ENCODE measurements at regions not wholly inside any gene's neighbourhood (a gene's known extent, or its start where the extent isn't known, plus 50 kb on each side); places are given as distances from the start of the nearest gene placed in this dataset.

DNA sequence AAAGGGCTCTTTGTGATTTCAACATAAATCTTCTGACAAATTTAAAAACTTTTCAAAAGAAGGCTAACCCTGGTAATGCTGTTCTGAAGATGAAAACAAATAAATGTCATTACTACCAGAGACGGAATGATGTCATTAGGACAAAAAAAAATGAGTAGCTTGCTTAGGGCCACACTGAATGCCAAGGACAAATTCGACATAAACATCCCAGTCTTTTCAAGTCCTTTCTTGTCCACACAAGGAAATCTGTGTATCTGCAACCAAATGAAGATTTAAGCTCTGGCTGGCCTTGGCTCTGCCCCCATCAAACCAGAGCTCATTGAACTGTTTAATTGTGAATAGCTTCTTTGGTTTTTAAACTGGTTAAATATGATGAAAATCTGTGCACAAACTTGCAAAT, 592.7 kb downstream of the TLE1 start:
- Histone ChIP-seq H3K9me2 (replicated peaks; ENCODE audit: insufficient read depth, low read length) (no peaks in the 10 kb centered on the region), H2AFZ (ENCODE audit: low read length) (no peak overlapping the region), H3K9ac (ENCODE audit: low read length) (no peak overlapping the region), H3K36me3 (replicated peaks; ENCODE audit: insufficient read depth, low read length) (no peaks in the 10 kb centered on the region), H3K9me3 (replicated peaks; ENCODE audit: insufficient read depth, low read length) (no peaks in the 10 kb centered on the region; the same call in 1 of the 2 replicates), H3K4me2 (ENCODE audit: low read depth, low read length) (no peak overlapping the region), H3F3A (ENCODE audit: insufficient read depth, low read length) (no peaks in the 10 kb centered on the region), H3K79me2 (ENCODE audit: low read length) (no peaks in the 10 kb centered on the region), H4K20me1 (ENCODE audit: insufficient read depth, low read length) (no peaks in the 10 kb centered on the region), H3K27me3 (replicated peaks; ENCODE audit: insufficient read depth, low read length) (no peaks in the 10 kb centered on the region), H3K4me3 (ENCODE audit: low read length) (no peak overlapping the region), H3K27ac (ENCODE audit: low read length) (no peak overlapping the region), H3K4me1 (ENCODE audit: low read length) (no peaks in the 10 kb centered on the region)
- TF ChIP-seq EZH2 (optimal IDR thresholded peaks at IDR 0.05; ENCODE audit: low read depth, low read length) (no peak), CTCF (IDR thresholded peaks at IDR 0.05; ENCODE audit: low read length) (no peak), EZH2phosphoT487 (IDR thresholded peaks at IDR 0.05; ENCODE audit: low read length) (no peak)
- DNase-seq = no peak

- no peak overlapping the region for H3K4me2 ChIP-seq (ENCODE audit: low read depth, low read length)
- H3K79me2 ChIP-seq (ENCODE audit: low read length) = no peaks in the 10 kb centered on the region
- no peaks in the 10 kb centered on the region for H3K9me3 ChIP-seq (replicated peaks; ENCODE audit: insufficient read depth, low read length)
- no peak for DNase-seq
- no peaks in the 10 kb centered on the region for H3F3A ChIP-seq (ENCODE audit: insufficient read depth, low read length)
- H3K9me2 ChIP-seq (replicated peaks; ENCODE audit: insufficient read depth, low read length) = no peaks in the 10 kb centered on the region
- H3K27me3 ChIP-seq (replicated peaks; ENCODE audit: insufficient read depth, low read length) = no peaks in the 10 kb centered on the region
- no peaks in the 10 kb centered on the region for H4K20me1 ChIP-seq (ENCODE audit: insufficient read depth, low read length)
- TF ChIP-seq EZH2phosphoT487 (IDR thresholded peaks at IDR 0.05; ENCODE audit: low read length) = no peak
- no peak for TF ChIP-seq EZH2 (optimal IDR thresholded peaks at IDR 0.05; ENCODE audit: low read depth, low read length)
- no peak for TF ChIP-seq CTCF (IDR thresholded peaks at IDR 0.05; ENCODE audit: low read length)
- no peaks in the 10 kb centered on the region for H3K36me3 ChIP-seq (replicated peaks; ENCODE audit: insufficient read depth, low read length)
- no peak overlapping the region for H3K27ac ChIP-seq (ENCODE audit: low read length)
- no peak overlapping the region for H3K4me3 ChIP-seq (ENCODE audit: low read length)
- H3K9ac ChIP-seq (ENCODE audit: low read length) = no peak overlapping the region
- H3K4me1 ChIP-seq (ENCODE audit: low read length) = no peaks in the 10 kb centered on the region
- H2AFZ ChIP-seq (ENCODE audit: low read length) = no peak overlapping the region
These were observed 597.3 kb downstream of the TLE1 start for GRCh38 chr9:81092057-81092456.

DNA sequence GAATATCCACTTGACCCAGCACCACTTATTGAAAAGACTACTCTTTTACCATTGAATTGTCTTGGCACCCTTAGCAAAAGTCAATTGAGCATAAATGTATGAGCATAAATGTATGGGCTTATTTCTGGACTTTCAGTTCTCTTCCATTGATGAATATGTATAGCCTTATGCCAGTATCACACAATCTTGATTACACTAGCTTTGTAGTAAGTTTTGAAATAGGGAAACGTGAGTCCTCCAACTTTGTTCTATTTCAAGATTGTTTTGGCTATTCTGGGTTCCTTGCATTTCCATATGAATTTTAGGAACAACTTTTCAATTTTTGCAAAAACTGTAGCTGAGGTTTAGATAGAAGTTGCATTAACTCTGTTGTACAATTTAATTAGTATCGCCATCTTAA, 601.0 kb downstream of the TLE1 start:
- no peak overlapping the region for H2AFZ ChIP-seq (ENCODE audit: low read length)
- no peaks in the 10 kb centered on the region for H3K9me2 ChIP-seq (replicated peaks; ENCODE audit: insufficient read depth, low read length)
- H3K27me3 ChIP-seq (replicated peaks; ENCODE audit: insufficient read depth, low read length) = no peaks in the 10 kb centered on the region
- no peaks in the 10 kb centered on the region for H3K36me3 ChIP-seq (replicated peaks; ENCODE audit: insufficient read depth, low read length)
- no peak for DNase-seq
- TF ChIP-seq CTCF (IDR thresholded peaks at IDR 0.05; ENCODE audit: low read length) (no peak), EZH2 (optimal IDR thresholded peaks at IDR 0.05; ENCODE audit: low read depth, low read length) (no peak), EZH2phosphoT487 (IDR thresholded peaks at IDR 0.05; ENCODE audit: low read length) (no peak)
- no peaks in the 10 kb centered on the region for H3K9me3 ChIP-seq (replicated peaks; ENCODE audit: insufficient read depth, low read length)
- H3K4me2 ChIP-seq (ENCODE audit: low read depth, low read length) = no peak overlapping the region
- H3K79me2 ChIP-seq (ENCODE audit: low read length) = no peaks in the 10 kb centered on the region
- no peaks in the 10 kb centered on the region for H4K20me1 ChIP-seq (ENCODE audit: insufficient read depth, low read length)
- no peak overlapping the region for H3K4me3 ChIP-seq (ENCODE audit: low read length)
- H3K9ac ChIP-seq (ENCODE audit: low read length) = no peak overlapping the region
- peaks cover 15% of the 10 kb centered on the region for H3K4me1 ChIP-seq (ENCODE audit: low read length)
- no peak overlapping the region for H3K27ac ChIP-seq (ENCODE audit: low read length)
- H3F3A ChIP-seq (ENCODE audit: insufficient read depth, low read length) = peaks cover 11% of the 10 kb centered on the region; the same call in 1 of the 2 replicates
